GM18499 (cell line): ENCODE measurements at regions not wholly inside any gene's neighbourhood (a gene's known extent, or its start where the extent isn't known, plus 50 kb on each side); places are given as distances from the start of the nearest gene placed in this dataset.
"Not testable (repeated sequence)": the region's sequence is repeated elsewhere in the genome, so short reads cannot be mapped to it uniquely, and the experiment has no call there.

Experiments
- ATAC-seq: cut with Tn5 transposase; IDR thresholded peaks from one replicate; pipeline ENCODE4 v1.9.1; 2021; ENCODE audit warnings: moderate number of reproducible peaks; ENCODE audit not compliant: insufficient read depth, unreplicated experiment

DNA sequence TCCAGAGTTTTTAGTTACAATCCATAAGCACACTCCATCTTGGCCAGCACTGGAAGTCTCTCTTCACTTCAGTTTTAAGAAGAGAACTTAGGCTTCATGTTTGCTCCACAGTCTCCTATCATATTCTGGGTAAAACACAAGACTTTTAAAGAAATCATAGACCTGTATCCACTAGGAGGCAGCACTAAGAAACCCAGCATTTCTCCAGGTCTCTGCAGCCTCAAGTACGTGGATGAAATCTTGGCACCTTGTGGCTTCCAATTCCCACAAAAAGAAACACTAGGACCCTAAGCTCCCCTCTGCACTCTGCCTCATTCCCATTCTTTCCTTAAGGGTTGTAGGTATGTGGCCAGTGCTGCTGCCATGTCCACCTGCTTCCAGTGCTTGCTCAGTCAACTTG lies 367.3 kb upstream of the CASK start:
- no peak for ATAC-seq

GRCh38 chrX:42289492-42290385 lies 366.4 kb upstream of the CASK start:
- ATAC-seq: no peak

GRCh38 chrX:42285681-42286080 lies 362.3 kb upstream of the CASK start:
- ATAC-seq: not testable (repeated sequence)

GRCh38 chrX:42276982-42277690 lies 353.8 kb upstream of the CASK start:
- no peak for ATAC-seq

- ATAC-seq: no peak
Measured at GRCh38 chrX:42274151-42274550, 350.8 kb upstream of the CASK start.

DNA sequence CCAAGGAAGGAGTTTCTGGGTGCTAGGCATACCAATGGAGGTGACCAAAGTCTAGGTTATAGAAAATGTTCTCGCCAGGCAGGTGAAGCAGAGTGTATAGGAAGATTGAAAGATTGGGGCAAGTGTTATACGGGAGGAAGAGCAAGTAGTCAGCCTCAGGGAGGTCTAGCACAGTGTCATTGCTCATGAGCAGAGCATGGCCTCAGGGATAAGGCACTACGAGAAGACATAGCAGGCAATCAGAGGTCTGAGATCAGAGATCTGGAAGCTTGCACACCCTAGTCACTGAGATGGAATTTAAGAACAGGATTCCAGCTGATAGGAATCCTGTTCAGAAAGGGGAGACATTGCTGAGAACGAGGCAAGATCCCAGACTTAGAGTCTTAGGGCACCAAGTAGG lies 350.0 kb upstream of the CASK start:
- no peak for ATAC-seq

DNA sequence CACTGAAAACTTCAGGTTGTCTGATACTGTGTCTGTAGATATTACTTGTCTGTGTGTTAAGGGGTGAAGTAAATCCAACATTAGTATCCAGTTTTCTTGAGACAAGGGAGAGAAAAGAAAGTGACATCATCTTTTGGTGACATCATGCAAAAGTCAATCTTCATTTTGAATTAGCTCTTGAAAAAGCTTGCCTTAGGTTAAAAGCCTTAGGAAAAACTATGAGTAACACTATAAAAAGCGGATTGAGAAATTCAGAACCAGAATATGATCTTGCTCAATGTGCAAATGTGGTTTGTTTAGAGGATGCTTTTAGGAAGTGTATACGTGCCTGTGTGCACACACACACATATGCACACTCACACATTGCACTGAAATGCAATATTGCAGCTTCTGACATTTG lies 345.8 kb upstream of the CASK start:
- ATAC-seq: no peak

- no peak for ATAC-seq
Measured at GRCh38 chrX:42260854-42261253, 337.5 kb upstream of the CASK start.

GRCh38 chrX:42248226-42248625 lies 324.9 kb upstream of the CASK start:
- no peak for ATAC-seq

DNA sequence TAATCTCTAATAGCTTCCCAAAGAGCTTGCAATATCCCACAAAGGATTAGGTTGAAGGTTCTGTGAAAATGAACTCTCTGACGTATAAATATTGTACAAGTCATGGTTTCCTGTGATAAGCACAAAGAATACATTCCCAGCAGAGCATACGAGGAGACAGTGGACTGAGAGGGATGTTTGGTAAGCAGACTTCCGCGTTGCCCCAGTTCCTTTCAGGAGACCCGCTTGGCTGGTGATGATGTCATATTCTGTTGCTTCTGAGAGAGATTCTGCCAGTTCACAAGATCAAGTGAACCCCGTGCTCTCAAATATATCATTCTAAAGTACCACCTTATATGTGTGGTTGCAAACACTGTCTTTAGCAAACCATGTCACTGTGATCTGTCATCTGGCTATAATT lies 323.9 kb upstream of the CASK start:
- no peak for ATAC-seq

DNA sequence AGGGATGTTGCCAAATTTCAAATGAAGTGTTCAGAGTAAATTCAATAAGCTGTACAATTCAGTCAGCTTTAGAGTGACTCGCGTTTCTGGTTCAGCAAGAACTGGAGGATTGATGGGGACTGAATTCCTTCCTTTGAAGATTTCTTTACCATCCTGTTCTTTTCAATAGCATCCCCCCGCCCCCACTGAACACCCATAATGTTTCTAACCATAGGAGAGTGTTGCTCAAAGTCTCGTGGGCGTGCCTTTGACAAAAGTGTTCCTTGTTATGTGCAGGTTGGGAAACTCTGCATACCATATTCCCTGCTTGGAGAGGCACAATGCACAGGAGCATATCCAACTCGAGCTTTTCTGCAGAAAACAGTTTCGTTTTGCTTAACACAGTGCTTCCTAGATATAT lies 323.5 kb upstream of the CASK start:
- no peak for ATAC-seq

DNA sequence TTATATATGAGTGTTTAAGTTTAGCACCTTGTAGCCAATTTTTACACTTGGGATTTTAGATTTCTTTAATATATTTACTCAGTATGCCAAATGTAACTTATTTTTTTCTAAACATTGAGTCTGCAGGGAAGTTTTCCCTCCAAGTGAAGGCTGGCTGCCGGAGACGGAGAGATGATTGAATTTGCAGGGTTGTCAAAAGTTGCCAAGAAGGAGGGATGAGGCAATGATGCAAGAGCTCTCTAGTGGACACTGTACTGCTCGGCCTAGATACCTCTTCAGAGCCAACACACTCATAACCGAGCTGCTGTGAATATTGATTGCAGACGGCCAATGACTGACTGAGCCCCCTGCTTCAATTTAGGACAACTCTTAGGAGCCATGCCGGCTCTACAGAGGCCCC lies 318.6 kb upstream of the CASK start:
- ATAC-seq: no peak

GRCh38 chrX:42241421-42241820 lies 318.1 kb upstream of the CASK start:
- no peak for ATAC-seq

DNA sequence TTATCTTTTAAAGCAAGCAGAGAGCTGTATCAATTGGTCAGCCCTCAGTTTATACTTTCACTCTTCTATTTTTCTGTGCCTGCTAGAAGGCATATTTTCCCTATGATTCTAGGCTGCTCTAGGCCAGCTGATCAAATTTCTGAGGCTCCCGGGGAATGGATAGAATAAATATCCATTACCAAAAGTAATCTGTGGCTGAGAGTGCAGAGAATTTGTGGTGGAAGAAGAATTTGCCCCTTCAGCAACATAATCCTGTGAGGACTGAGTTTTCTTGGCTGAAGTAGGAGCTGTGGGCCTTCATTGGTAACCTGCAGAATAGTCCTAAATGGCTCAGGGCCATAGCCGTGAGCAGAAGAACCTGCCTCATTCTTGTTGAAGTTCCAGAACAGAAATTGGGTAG lies 314.6 kb upstream of the CASK start:
- ATAC-seq: no peak

GRCh38 chrX:42229533-42229932 lies 306.2 kb upstream of the CASK start:
- ATAC-seq: no peak

- no peak for ATAC-seq
Measured at GRCh38 chrX:42220666-42221065, 297.3 kb upstream of the CASK start.

DNA sequence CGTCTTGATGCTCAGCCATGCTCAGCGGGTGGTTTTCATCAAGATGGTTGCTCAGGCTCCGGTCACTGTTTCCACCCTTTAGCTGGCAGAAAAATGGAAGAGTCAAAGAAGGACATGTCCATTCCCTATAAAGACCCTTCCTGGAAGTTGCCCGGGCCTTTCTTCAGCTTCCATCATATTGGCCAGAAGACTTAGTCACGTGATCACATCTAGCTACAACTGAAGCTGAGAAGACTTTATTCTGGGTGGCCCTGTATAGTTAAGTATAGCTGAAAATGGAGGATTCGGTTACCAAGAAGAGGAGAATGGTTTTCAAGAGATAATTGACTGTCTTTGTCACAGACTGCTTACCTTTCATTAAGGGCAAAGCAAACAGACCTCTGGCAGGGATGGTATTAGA lies 296.7 kb upstream of the CASK start:
- ATAC-seq: no peak

- ATAC-seq: no peak
Measured at GRCh38 chrX:42219231-42219630, 295.9 kb upstream of the CASK start.

- no peak for ATAC-seq
Measured at GRCh38 chrX:42195506-42195905, 272.2 kb upstream of the CASK start.

DNA sequence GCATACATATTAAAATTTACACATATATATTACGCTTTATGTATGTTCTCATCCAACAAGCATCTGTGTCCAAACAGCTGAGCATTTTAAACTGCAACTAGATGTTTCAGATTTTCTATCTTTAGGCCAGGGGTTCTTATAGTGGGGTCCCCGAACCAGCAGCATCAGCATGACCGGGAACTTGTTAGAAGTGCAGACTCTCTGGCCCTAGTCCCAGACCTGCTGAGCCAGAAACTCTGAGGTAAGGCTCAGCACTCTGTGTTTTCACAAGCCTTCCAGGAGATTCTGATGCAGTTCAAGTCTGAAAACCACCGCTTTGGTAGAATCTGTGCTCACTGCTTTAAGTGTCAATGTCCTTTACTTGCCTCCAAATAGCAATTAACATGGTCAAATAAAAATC lies 266.2 kb upstream of the CASK start:
- no peak for ATAC-seq

GRCh38 chrX:42188730-42189129 lies 265.4 kb upstream of the CASK start:
- ATAC-seq: no peak

DNA sequence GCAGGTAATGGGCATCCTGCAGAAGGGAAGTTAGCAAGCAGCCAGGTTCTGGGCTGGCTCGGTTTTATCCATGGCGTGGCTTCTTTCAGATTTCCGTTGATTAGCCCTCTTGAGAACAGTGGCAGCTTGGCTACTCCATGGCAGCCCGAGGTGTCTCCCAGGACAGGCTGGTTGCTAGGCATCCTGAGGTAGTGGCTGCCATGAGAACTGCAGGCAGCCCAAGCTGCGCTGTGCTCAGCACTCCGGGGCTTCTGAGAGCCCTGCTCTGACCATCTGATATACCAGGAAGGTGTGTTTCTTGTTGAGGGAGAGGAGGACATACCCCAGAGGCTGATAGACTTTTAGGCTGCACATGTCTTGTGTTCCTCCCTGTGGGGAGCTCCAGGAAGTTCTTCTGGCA lies 253.4 kb upstream of the CASK start:
- no peak for ATAC-seq
